SK-N-SH treated with all-trans-retinoic acid at 6 μM for 48 hours (cell line): ENCODE measurements at regions not wholly inside any gene's neighbourhood (a gene's known extent, or its start where the extent isn't known, plus 50 kb on each side); places are given as distances from the start of the nearest gene placed in this dataset.

ENCODE experiments used
- CSDC2 ChIP-seq: fragments of 250-450 bp; sonication (Bioruptor Pico); IDR thresholded peaks from 2 replicates; pipeline ENCODE4 v1.5.0; 2020; ENCODE audit warnings: mild to moderate bottlenecking, moderate library complexity
- GLIS3 ChIP-seq: fragments of 250-450 bp; sonication (Bioruptor Pico); IDR thresholded peaks from 2 replicates; pipeline ENCODE4 v1.5.0; 2020; ENCODE audit warnings: mild to moderate bottlenecking, moderate library complexity
- RARB ChIP-seq: fragments of 250-450 bp; sonication (Bioruptor Pico); IDR thresholded peaks from 2 replicates; pipeline ENCODE4 v1.8.0; 2021; ENCODE audit warnings: mild to moderate bottlenecking, moderate library complexity
- SNAI2 ChIP-seq: fragments of 250-450 bp; sonication (Bioruptor Pico); IDR thresholded peaks from 2 replicates; pipeline ENCODE4 v1.5.0; 2020; ENCODE audit warnings: mild to moderate bottlenecking, moderate library complexity
- TOX ChIP-seq: fragments of 250-450 bp; sonication (Bioruptor Pico); IDR thresholded peaks from 2 replicates; pipeline ENCODE4 v1.8.0; 2021; ENCODE audit warnings: mild to moderate bottlenecking, moderate library complexity, borderline replicate concordance
- ZFP3 ChIP-seq: fragments of 250-450 bp; sonication (Bioruptor Pico); IDR thresholded peaks from 2 replicates; pipeline ENCODE4 v1.5.0; 2020; ENCODE audit warnings: mild to moderate bottlenecking, moderate library complexity
- TF ChIP-seq, protein P1 (sequence below): fragments of 250-450 bp; sonication (Bioruptor Pico); IDR thresholded peaks from 2 replicates; pipeline ENCODE4 v1.8.0; 2020; ENCODE audit warnings: mild to moderate bottlenecking, moderate library complexity, borderline replicate concordance
- TF ChIP-seq, protein P2 (sequence below): fragments of 250-450 bp; sonication (Bioruptor Pico); IDR thresholded peaks from 2 replicates; pipeline ENCODE4 v1.5.1; 2020; ENCODE audit warnings: low read depth, mild to moderate bottlenecking, moderate library complexity
- TF ChIP-seq, protein P3 (sequence below): fragments of 250-450 bp; sonication (Bioruptor Pico); IDR thresholded peaks from 2 replicates; pipeline ENCODE4 v1.8.0; 2021; ENCODE audit warnings: low read depth, mild to moderate bottlenecking, moderate library complexity, borderline replicate concordance

DNA sequence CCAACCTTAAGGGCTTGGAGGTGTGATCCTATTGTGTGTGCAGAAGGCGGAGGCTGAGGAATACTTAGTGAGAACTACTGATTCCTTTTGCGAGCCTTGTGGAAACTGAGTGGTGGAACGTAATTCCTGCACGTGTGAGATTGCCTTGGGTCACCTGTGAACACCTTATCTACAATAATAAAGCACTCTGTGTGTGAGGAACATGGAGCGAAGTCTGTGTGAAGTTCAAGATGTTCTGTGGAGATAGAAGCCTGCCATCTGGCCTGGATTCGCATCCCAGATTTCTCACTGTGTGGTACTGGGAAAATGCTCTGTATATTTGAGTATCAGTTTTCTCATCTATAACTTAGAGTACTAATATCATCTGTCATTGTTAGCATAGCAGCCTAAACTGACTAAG is 179.5 kb upstream of the PDZRN3 start:
- TF ChIP-seq, protein P1, sequence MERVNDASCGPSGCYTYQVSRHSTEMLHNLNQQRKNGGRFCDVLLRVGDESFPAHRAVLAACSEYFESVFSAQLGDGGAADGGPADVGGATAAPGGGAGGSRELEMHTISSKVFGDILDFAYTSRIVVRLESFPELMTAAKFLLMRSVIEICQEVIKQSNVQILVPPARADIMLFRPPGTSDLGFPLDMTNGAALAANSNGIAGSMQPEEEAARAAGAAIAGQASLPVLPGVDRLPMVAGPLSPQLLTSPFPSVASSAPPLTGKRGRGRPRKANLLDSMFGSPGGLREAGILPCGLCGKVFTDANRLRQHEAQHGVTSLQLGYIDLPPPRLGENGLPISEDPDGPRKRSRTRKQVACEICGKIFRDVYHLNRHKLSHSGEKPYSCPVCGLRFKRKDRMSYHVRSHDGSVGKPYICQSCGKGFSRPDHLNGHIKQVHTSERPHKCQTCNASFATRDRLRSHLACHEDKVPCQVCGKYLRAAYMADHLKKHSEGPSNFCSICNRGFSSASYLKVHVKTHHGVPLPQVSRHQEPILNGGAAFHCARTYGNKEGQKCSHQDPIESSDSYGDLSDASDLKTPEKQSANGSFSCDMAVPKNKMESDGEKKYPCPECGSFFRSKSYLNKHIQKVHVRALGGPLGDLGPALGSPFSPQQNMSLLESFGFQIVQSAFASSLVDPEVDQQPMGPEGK = no peak
- TF ChIP-seq ZFP3 (CRISPR knock-in tag) = no peak
- no peak for TF ChIP-seq SNAI2 (CRISPR knock-in tag)
- TF ChIP-seq, protein P2, sequence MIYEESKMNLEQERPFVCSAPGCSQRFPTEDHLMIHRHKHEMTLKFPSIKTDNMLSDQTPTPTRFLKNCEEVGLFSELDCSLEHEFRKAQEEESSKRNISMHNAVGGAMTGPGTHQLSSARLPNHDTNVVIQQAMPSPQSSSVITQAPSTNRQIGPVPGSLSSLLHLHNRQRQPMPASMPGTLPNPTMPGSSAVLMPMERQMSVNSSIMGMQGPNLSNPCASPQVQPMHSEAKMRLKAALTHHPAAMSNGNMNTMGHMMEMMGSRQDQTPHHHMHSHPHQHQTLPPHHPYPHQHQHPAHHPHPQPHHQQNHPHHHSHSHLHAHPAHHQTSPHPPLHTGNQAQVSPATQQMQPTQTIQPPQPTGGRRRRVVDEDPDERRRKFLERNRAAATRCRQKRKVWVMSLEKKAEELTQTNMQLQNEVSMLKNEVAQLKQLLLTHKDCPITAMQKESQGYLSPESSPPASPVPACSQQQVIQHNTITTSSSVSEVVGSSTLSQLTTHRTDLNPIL (CRISPR knock-in tag) = no peak
- no peak for TF ChIP-seq TOX (CRISPR knock-in tag)
- TF ChIP-seq, protein P3, sequence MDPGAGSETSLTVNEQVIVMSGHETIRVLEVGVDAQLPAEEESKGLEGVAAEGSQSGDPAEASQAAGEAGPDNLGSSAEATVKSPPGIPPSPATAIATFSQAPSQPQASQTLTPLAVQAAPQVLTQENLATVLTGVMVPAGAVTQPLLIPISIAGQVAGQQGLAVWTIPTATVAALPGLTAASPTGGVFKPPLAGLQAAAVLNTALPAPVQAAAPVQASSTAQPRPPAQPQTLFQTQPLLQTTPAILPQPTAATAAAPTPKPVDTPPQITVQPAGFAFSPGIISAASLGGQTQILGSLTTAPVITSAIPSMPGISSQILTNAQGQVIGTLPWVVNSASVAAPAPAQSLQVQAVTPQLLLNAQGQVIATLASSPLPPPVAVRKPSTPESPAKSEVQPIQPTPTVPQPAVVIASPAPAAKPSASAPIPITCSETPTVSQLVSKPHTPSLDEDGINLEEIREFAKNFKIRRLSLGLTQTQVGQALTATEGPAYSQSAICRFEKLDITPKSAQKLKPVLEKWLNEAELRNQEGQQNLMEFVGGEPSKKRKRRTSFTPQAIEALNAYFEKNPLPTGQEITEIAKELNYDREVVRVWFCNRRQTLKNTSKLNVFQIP (CRISPR knock-in tag) = no peak
- TF ChIP-seq CSDC2 = no peak
- TF ChIP-seq GLIS3 (CRISPR knock-in tag) = no peak
- TF ChIP-seq RARB (CRISPR knock-in tag) = no peak
